ENCODE measurements at regions not wholly inside any gene's neighbourhood (a gene's known extent, or its start where the extent isn't known, plus 50 kb on each side); places are given as distances from the start of the nearest gene placed in this dataset.
"Not testable (repeated sequence)": the region's sequence is repeated elsewhere in the genome, so short reads cannot be mapped to it uniquely, and the experiment has no call there.

DNA sequence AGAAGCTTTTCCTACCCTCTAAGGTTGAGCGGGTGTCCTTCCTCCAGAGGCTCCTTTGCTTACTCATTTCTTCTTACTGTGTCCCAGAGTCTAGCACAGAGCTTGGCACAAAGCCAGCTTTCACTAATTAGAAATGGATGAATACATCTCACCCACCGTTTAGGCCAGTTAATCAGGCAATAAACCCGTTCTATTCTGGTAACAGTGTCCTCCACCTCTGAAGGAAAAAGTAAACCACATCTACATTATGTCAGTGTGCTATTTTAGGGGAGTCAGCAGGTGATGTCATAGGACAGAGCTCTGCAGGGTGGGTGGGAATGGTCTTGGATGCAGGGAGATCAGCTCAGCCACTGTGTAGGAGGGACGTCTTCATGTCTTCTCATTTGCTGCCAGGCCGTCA is 109.2 kb downstream of the OSTF1 start:
- no peak for DNase-seq (ENCODE audit: low read depth in 2 of 2)

DNA sequence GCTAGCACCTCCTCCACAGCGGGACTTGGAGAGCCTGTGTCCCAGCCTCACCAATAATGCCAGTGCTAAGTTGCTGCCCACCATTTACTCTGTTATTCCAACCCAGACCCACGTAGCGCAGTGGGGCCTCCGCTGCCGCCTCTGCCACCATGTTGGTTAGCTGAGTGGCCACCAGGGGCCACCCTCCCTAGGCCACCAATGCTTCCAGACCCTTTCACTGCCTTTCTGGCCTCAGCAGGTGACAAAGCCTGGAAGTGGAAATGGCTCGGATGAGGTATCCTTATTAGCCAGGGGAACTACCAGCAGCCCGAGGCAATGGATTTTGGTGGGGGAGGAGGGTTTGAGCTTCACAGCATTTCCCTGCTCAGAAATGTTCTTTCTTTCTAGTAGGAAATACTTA is 110.1 kb downstream of the OSTF1 start:
- no peak for DNase-seq (ENCODE audit: low read depth in 2 of 2)

DNA sequence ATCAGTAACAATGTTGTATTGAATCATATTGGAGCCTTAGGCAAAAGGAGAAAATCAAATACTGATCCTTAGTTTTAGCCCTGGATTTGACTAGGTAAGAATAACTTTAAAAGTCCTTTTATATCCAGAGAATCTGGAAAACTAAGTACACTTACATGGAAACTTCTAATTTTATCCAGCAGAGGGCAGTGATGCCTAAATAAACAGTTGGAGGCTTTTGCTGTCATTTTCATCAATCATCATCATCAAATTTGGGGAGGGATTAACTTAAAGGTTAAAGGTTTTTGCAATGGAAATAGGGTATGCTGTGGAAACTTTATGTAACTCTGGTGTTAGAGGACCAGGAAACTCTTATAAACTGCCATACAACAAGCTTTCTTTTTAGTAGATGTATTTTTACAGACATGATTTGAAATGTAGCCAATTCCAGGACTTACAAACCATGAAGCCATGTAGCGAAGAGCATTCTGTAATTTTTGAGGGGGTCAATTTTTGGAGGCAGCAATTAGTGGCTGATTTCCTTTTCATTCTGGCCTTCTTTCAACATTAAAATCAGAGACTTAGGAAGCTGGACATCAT is 112.7 kb downstream of the OSTF1 start:
- DNase-seq (ENCODE audit: low read depth in 2 of 2): no peak

DNA sequence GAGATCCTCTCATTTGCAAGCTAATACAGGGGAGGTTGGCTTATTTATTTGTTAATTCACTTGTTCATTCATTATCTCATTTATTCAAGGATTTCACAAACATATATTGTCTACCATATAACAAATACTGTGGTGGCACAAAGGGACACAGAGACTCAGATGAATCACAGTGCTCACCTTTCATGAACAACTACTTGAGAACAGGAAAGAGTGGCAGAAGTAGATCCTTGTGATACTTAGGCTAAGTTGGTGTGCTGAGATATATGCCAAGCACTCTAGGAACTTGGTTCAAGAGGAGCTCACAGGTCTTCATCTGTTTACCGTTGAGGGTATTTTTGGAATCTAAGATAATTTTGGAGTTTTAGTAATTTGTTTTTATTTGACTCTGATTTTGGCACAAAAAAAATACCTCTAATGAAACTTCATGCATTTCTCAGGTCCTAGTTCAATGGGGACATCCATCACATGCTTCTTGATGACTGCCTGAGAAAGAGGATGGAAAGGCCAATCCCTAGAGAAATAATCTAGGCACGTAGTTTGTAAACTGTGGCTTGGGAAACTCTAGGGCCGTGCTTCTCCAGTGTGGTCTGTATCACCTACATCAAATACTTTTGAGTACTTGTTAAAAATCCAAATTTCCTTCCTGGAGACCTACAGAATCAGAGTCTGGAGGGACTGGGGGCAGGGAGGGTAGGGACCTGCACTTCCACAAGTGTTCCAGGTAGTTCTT is 113.3 kb downstream of the OSTF1 start:
- DNase-seq (ENCODE audit: low read depth in 2 of 2): no peak

DNA sequence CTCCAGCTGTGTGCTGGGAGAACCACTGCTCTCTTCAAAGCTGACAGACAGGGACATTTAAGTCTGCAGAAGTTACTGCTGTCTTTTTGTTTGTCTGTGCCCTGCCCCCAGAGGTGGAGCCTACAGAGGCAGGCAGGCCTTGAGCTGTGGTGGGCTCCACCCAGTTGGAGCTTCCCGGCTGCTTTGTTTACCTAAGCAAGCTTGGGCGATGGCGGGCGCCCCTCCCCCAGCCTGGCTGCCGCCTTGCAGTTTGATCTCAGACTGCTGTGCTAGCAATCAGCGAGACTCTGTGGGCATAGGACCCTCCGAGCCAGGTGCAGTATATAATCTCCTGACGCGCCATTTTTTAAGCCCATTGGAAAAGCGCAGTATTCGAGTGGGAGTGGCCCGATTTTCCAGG is 119.7 kb downstream of the OSTF1 start:
- not testable (repeated sequence) for DNase-seq (ENCODE audit: low read depth in 2 of 2)

DNA sequence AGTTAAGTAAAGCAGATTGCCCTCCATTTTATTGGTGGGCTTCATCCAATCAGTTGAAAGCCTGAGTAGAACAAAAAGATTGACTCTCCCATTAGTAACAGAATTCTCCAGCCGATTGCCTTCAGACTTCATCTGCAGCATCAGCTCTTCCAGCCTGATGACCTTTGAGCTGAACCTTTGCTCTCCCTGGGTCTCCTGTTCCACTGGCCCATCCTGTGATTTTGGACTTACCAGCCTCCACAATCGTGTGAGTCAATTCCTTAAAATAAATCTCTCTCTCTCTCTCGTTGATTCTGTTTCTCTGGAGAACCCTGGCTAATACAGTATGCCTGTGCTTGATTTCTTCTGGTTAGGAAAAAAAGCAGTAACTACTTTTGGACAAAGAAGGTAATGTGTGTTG is 121.9 kb downstream of the OSTF1 start:
- no peak for DNase-seq (ENCODE audit: low read depth in 2 of 2)

DNA sequence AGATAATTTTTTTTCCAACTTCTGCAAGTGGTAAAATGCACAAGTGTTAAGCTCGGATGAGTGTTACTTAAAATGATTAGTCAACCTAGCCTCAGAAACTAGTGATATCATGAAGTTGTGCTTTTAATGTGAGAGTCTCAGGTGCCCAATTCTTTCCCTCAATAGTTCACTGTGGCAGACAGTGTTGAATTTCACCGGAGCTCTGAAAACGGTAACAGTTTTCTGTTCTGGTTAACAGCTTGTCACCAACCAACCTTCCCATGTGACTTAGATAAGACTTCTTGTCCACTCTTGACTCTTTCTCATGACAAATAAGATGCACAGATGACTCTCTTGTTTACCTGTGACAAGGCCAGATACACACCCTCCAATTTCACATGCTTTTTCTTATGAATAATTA is 125.5 kb downstream of the OSTF1 start:
- no peak for DNase-seq (ENCODE audit: low read depth in 2 of 2)

DNA sequence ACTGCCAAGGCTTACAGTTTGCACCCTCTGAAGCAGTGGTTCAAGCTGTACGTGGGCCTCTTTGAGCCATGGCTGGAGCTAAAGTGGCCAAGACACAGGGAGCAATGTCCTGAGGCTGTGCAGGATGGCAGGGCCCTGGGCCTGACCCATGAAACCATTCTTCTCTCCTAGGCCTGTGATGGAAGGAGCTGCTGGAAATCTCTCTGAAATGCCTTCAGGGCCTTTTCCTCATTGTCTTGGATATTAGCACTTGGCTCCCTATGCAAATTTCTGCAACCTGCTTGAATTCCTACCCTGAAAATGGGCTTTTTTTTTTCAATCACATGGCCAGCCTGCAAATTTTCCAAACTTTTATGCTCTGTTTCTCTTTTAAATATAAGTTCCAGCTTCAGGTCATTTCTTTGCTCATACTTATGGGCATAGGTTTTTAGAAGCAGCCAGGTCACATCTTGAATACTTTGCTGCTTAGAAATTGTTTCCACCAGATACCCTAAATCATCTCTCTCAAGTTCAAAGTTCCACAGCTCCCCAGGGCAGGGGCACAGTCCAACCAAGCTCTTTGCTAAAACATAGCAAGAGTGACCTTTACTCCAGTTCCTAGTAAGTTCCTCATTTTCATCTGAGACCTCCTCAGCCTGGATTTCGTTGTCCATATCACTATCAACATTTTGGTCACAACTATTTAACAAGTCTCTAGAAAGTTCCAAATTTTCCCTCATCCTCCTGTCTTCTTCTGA is 138.3 kb downstream of the OSTF1 start:
- no peak for DNase-seq (ENCODE audit: low read depth in 2 of 2)

DNA sequence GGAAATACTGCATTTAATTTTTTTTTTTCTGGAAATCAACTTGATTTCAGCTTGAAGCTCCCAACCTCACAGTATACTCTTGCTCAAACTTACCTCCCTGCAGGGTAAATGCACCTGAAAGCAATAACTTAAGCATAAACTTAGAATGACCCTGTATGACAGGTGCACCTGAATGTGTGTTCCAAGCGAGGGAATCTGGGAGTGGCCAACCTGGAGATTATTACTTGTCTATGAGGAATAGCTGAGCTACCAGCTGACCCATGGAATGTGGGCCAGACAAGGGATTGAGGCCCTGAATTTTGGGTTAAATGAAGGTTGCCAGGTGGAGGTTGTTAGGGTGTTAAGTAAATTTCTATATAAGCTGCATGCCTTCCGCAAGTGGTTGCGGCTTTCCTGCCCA is 140.6 kb downstream of the OSTF1 start:
- no peak for DNase-seq (ENCODE audit: low read depth in 2 of 2)

DNA sequence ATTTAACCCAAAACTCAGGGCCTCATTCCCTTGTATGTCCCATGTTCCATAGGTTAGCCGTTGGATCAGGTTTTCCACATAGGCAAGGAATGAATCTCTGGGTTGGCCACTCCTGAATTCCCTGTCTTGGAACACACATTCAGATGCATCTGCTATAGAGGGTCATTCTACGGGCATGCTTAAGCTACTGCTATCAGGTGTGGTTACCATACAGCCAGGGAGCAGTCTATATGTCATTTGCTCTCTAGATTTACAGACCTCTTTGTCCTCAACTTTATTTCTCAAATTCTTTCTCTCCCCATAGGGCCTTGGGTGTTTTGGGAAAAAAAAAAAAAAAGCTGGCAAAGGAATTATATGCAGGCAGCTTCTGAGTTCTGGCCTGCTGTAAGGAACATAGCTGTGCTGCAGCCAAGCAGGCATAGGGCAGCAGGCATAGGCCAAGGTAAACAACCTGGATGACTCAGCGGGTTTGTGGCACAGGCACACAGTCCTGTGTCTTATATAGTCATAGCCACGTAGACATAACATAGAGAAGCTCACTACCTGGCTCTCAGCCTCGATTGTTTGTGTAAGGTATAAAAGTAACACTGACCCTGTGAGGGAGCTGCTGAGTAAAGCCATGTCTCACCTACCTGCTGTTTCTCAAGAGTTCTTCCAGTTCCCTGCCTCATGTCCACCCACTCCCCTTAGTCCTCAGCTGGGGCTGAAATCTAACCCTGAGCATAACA is 141.5 kb downstream of the OSTF1 start:
- no peak for DNase-seq (ENCODE audit: low read depth in 2 of 2)

DNA sequence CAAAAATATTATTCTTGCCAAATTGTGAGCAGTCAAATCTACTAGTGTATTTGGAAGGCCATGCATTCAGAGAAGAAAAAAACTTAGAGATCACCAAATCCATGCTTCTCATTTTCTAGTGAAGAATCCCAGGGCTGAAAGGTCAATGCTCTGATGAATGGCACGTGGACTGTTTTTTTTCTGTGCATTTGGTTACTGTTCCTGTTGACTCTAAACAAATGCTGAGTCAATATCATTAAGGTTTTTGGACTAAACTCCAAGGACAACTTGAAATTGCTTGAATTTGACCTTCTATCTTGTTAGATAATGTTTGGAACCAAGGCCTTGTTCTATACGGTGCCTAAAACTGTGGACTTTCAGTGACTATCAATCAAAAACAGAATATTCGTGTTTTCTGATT is 142.2 kb downstream of the OSTF1 start:
- DNase-seq (ENCODE audit: low read depth in 2 of 2): no peak

DNA sequence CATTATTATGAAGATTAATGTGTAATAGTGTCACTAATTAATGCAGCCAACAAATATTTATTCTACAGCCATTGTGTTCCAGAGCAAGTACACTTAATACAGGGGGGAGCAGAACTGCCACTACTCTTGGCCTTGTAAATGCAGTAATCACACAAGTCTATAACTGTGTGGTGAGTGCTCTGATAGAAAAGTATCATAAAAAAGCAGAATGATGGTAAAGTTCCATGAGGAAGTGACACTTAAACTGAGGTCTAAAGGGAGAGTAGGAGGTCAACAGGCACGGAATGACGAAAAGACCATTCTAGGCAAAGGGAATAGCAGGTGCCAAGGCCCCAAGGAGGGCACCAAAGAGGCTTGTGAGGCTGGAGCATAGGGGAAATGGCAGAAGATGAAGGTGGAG is 142.9 kb downstream of the OSTF1 start:
- DNase-seq (ENCODE audit: low read depth in 2 of 2): no peak

DNA sequence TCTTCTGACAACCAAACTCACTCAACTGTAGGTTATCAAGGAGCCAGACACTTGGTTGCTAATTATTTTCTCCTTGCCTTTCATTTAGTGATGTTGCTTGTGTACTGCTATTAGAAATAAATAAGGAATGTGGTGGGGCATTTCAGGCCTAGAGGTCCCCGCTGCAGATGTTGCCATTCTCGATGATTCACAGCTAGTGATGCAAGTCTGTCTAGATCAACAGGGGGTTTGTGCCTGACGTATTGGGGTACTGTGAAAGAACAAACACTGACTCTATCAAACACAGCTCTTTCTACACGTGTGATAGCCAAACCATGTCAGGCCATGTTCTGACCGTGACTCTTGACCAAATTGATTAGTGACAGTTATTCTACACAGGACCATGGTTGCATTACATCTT is 144.7 kb downstream of the OSTF1 start:
- no peak for DNase-seq (ENCODE audit: low read depth in 2 of 2)

DNA sequence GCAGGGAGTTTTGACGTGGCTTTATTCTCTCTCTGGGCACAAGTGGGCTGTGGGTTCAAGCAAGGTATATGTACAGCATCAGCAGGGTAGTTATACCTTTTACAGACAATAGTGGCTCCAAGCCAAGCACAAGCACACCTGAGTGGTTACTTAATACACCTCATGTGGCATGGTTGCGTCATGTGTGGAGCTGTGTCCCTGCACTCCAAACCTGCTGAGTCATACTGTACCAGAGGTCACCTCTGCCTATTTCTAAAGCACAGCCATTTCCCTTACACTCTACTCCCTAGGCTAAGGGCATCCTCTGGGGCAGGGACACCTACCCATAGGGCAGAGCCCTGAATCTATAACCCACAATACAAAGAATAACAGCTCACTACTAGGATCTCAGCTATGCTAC is 147.3 kb downstream of the OSTF1 start:
- no peak for DNase-seq (ENCODE audit: low read depth in 2 of 2)

DNA sequence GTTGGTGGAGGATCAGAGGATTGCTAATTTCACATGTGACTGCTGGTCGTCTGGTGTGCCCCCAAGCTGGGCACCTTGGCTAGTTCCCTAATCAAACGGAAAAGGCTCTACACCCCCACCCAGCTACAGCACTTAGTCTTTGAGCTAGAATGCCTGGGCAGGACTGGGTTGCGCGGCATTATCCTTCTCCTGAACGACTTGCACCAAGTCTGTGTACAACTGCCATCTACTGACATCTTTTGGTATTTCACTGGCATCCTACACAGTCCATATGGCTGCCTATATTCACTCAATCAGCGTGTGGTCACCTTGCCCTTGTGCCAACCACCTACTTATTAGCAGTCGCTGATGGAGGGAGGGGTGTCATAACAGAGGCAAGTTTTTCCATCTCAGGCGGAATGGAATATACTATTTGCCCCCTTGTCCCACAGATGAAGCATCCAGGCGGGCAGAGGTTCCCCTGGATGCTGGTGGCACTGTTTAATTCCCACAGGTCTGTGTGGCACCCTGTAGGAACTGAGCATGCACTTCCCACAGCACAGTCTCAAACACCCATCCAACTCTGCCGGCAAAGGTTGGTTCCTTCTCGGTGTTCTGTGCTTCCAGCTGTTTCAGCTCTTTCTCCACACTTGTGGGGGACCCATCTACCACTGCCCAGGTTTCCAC is 150.1 kb downstream of the OSTF1 start:
- DNase-seq (ENCODE audit: low read depth in 2 of 2): no peak

DNA sequence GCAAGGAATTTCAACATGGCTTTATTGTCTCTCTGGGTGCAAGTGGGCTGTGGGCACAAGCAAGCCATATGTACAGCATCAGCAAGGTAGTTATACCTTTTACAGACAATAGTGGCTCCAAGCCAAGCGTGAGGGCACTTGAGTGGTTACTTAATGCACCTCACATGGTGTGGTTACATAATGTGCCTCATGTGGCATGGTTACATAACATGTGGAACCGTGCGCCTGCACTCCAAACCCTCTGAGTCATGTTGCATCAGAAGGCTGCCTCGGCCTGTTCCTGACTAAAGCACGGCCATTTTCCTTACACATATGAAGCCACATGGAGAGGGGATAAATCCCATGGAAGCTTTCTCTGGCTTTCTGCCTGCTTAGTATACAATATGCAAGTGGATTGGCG is 150.9 kb downstream of the OSTF1 start:
- DNase-seq (ENCODE audit: low read depth in 2 of 2): no peak

DNA sequence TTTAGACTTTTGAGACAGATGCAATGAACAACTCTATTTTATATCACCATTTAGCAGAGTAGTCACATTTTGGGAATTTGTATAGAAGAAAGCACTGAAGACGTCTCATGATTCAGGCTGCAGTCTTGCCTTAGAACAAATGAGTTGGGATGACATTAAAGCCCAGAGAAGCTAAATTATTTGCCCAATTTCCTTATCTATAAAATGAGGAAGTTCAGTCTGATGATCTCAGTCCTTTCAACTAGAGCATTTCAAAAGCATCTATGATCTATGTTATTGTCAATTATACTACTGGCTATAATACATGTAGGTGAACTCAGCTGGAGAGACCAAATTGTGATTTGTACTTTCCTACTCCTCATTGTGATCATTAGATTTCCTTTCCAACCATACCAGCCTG is 154.1 kb downstream of the OSTF1 start:
- DNase-seq (ENCODE audit: low read depth in 2 of 2): no peak

DNA sequence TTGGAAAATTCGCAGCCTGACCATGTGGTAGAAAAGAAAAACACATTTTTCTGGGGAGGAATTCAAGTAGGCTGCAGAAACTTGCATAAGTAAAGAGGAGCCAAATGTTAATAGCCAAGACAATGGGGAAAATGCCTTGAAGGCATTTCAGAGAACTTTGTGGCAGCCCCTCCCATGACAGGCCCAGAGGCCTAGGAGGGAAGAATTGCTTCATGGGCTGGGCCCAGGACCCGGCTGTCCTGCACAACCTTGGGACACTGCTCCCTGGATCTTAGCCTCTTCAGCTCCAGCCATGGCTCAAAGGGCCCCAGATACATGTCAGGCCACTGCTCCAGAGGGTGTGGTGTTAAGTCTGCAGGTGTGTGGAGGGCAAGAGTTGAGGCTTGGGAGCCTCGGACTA is 158.6 kb downstream of the OSTF1 start:
- DNase-seq (ENCODE audit: low read depth in 2 of 2): no peak

DNA sequence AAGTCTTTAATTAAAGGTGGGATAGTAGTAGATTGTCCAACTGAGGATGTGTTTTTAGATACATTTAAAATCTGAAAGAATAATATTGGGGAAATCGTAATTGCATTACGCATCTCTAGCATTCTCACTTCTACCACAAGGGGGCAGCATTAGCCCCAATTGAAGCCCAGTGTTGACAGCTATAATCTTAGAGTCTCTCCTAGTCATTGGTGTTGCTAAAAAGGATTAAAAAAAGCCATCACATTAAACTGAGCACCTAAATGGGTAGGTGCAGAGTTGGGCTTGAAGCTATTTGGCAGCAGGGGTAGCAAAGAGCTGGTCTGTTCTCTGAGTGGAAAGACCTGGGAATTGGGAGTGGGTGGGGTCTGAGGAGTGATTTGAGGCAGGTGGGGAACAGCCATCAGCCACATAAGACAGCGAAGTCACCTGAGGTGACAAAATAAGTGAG is 177.2 kb downstream of the OSTF1 start:
- DNase-seq (ENCODE audit: low read depth in 2 of 2): peak in 1 of 2 donors; percentile 27

DNA sequence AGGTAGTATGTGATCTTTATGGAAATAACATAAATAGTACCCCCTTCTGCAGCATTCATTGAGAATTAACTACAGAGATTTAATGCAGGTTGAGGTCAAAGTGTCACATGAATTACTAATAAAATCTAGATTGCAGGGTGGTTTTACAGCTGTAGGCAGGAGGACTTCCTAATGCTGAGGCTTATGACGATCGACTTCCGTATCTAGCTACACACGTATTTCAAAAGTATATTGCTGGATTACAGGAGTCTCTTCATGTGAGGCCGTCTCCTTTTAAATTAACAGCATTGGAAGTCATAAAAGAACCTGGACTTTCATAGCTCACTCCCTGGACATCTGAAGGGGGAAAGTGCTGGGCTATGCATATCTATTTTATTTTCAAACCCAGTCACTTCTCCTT is 180.9 kb downstream of the OSTF1 start:
- DNase-seq (ENCODE audit: low read depth in 2 of 2): no peak

DNA sequence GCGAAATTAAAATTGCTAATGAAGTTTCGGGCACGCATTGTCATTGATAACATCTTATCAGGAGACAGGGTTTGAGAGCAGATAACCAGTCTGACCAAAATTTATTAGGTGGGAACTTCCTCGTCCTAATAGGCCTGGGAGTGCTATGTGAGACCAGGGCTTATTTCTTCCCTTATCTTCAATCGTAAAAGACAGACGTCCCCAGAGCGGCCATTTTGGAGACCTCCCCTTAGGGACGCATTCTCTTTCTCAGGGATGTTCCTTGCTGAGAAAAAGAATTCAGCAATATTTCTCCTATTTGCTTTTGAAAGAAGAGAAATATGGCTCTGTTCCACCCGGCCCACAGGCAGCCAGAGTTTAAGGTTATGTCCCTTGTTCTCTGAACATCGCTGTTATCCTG is 184.7 kb downstream of the OSTF1 start:
- DNase-seq (ENCODE audit: low read depth in 2 of 2): not testable (repeated sequence)

DNA sequence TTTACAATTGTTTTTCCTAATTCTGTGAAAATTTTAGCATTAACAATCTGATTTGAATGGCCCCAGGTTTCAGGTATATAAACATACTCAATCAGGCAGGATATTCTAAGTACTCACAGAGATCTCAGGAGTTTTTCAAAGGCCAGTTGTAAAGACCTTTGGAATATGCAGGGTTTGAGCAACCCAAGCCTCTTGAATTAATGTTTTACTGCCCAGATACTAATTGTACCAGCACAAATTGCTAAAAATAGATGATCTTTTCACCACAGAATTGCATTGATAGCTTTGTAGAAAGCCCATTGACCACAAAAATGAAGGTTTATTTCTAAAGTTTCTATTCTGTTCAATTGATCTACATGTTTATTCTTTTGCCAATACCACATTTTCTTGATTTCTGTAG is 186.5 kb downstream of the OSTF1 start:
- DNase-seq (ENCODE audit: low read depth in 2 of 2): no peak
